Tibial nerve (tissue), 3 donors: ENCODE measurements at regions not wholly inside any gene's neighbourhood (a gene's known extent, or its start where the extent isn't known, plus 50 kb on each side); places are given as distances from the start of the nearest gene placed in this dataset.

Experiments used
- CTCF ChIP-seq, 5 experiments: fragments of 200-600 bp in 3 of 5; fragments of 450-650 bp in 2 of 5; sonication (generic) in 3 of 5; IDR thresholded peaks; one replicate each; pipeline ENCODE4 v1.5.1; 2016 to 2019; ENCODE audit warnings: antibody characterized with exemption in 5 of 5, mild to moderate bottlenecking in 3 of 5, moderate library complexity in 2 of 5
- POLR2A ChIP-seq, 2 donors: fragments of 450-650 bp; IDR thresholded peaks; one replicate each; pipeline ENCODE4 v1.6.1; 2017; ENCODE audit warnings: antibody characterized with exemption in 2 of 2, mild to moderate bottlenecking in 2 of 2, moderate library complexity in 2 of 2

- TF ChIP-seq CTCF (IDR thresholded peaks at IDR 0.05) (no peak), POLR2A (IDR thresholded peaks at IDR 0.05) (no peak)
Measured at GRCh38 chr15:60250316-60250715, 147.5 kb downstream of the ANXA2 start.
